Neural cell (in vitro differentiated cells): ENCODE measurements at regions not wholly inside any gene's neighbourhood (a gene's known extent, or its start where the extent isn't known, plus 50 kb on each side); places are given as distances from the start of the nearest gene placed in this dataset.

ENCODE experiments used
- H2AFZ ChIP-seq: fragments of 200-600, 300-800 bp; sonication (generic), shearing (Covaris generic); 2 replicates; pipeline ENCODE4 v1.6.0; 2014; ENCODE audit warnings: low read depth, mild to moderate bottlenecking, antibody characterized with exemption, low read length, moderate library complexity
- H3F3A ChIP-seq: fragments of 200-600 bp; shearing (Covaris generic); 2 replicates; pipeline ENCODE4 v1.6.1; 2016; ENCODE audit warnings: mild to moderate bottlenecking, moderate library complexity, mixed read lengths, antibody characterized with exemption, low read length; ENCODE audit not compliant: insufficient read depth, poor library complexity, severe bottlenecking
- H3K27ac ChIP-seq: fragments of 200-600, 300-800 bp; sonication (generic), shearing (Covaris generic); 2 replicates; pipeline ENCODE4 v1.5.1; 2014; ENCODE audit warnings: mild to moderate bottlenecking, low read length, moderate library complexity
- H3K27me3 ChIP-seq: fragments of 300-800, 200-600 bp; sonication (generic), shearing (Covaris generic); 2 replicates; pipeline ENCODE4 v1.6.0; 2014; ENCODE audit warnings: mild to moderate bottlenecking, low read depth, low read length, moderate library complexity; ENCODE audit not compliant: insufficient read depth
- H3K36me3 ChIP-seq: fragments of 300-800, 200-600 bp; sonication (generic), shearing (Covaris generic); 2 replicates; pipeline ENCODE4 v1.5.1; 2014; ENCODE audit warnings: mild to moderate bottlenecking, antibody characterized with exemption, low read length, moderate library complexity; ENCODE audit not compliant: insufficient read depth
- H3K4me2 ChIP-seq: fragments of 300-800, 200-600 bp; sonication (generic), shearing (Covaris generic); 2 replicates; pipeline ENCODE4 v1.6.0; 2014; ENCODE audit warnings: mild to moderate bottlenecking, low read length
- H3K4me3 ChIP-seq: fragments of 300-800, 200-600 bp; sonication (generic), shearing (Covaris generic); 2 replicates; pipeline ENCODE4 v1.5.1; 2014; ENCODE audit warnings: mild to moderate bottlenecking, low read length, moderate library complexity
- H3K79me2 ChIP-seq: fragments of 200-600 bp; shearing (Covaris generic); replicated peaks from 2 replicates; pipeline ENCODE4 v1.6.0; 2014; ENCODE audit warnings: mild to moderate bottlenecking, low read length, moderate library complexity; ENCODE audit not compliant: insufficient read depth
- H3K9ac ChIP-seq: fragments of 300-800, 200-600 bp; sonication (generic), shearing (Covaris generic); 2 replicates; pipeline ENCODE4 v1.6.1; 2016; ENCODE audit warnings: mild to moderate bottlenecking, low read length, mixed read lengths
- H3K9me2 ChIP-seq: fragments of 200-600 bp; shearing (Covaris generic); 2 replicates; pipeline ENCODE4 v1.6.1; 2016; ENCODE audit warnings: mild to moderate bottlenecking, low read length, mixed read lengths; ENCODE audit not compliant: insufficient read depth
- H3K9me3 ChIP-seq: fragments of 200-600, 300-800 bp; sonication (generic), shearing (Covaris generic); 2 replicates; pipeline ENCODE4 v1.6.1; 2016; ENCODE audit warnings: mild to moderate bottlenecking, mixed run types, low read length, moderate library complexity, mixed read lengths
- H4K20me1 ChIP-seq: fragments of 200-600 bp; shearing (Covaris generic); 2 replicates; pipeline ENCODE4 v1.6.1; 2016; ENCODE audit warnings: mild to moderate bottlenecking, mixed run types; ENCODE audit not compliant: insufficient read depth
- EP300 ChIP-seq: fragments of 450-650 bp; conservative IDR thresholded peaks from 2 replicates; pipeline ENCODE4 v1.6.1; 2014; ENCODE audit warnings: antibody characterized with exemption, mild to moderate bottlenecking, moderate library complexity; ENCODE audit not compliant: poor library complexity, severe bottlenecking
- EZH2 ChIP-seq: fragments of 200-600, 300-800 bp; shearing (Covaris generic), sonication (generic); IDR thresholded peaks from 2 replicates; pipeline ENCODE4 v1.6.1; 2014; ENCODE audit warnings: antibody characterized with exemption, low read length, borderline replicate concordance, mild to moderate bottlenecking; ENCODE audit not compliant: insufficient read depth, poor library complexity, severe bottlenecking
- MXI1 ChIP-seq: fragments of 450-650 bp; conservative IDR thresholded peaks from 2 replicates; pipeline ENCODE4 v1.6.1; 2014; ENCODE audit warnings: antibody characterized with exemption, mild to moderate bottlenecking; ENCODE audit not compliant: poor library complexity, severe bottlenecking
- POLR2AphosphoS5 ChIP-seq: IDR thresholded peaks from 2 replicates; pipeline ENCODE4 v1.6.1; 2012
- RAD21 ChIP-seq: fragments of 450-650 bp; conservative IDR thresholded peaks from 2 replicates; pipeline ENCODE4 v1.6.1; 2014; ENCODE audit warnings: antibody characterized with exemption, mild to moderate bottlenecking, moderate library complexity
- REST ChIP-seq: IDR thresholded peaks from 2 replicates; pipeline ENCODE4 v1.6.1; 2012; ENCODE audit warnings: borderline replicate concordance
- SMC3 ChIP-seq: fragments of 450-650 bp; conservative IDR thresholded peaks from 2 replicates; pipeline ENCODE4 v1.6.1; 2014; ENCODE audit warnings: antibody characterized with exemption, mild to moderate bottlenecking, moderate library complexity; ENCODE audit not compliant: poor library complexity
- TAF1 ChIP-seq: IDR thresholded peaks from 2 replicates; pipeline ENCODE4 v1.6.1; 2012; ENCODE audit warnings: low read depth
- TF ChIP-seq, protein P1 (sequence below): fragments of 450-650 bp; IDR thresholded peaks from 2 replicates; pipeline ENCODE4 v1.5.1; 2014; ENCODE audit warnings: antibody characterized with exemption, mild to moderate bottlenecking, moderate library complexity; ENCODE audit not compliant: poor library complexity, severe bottlenecking

DNA sequence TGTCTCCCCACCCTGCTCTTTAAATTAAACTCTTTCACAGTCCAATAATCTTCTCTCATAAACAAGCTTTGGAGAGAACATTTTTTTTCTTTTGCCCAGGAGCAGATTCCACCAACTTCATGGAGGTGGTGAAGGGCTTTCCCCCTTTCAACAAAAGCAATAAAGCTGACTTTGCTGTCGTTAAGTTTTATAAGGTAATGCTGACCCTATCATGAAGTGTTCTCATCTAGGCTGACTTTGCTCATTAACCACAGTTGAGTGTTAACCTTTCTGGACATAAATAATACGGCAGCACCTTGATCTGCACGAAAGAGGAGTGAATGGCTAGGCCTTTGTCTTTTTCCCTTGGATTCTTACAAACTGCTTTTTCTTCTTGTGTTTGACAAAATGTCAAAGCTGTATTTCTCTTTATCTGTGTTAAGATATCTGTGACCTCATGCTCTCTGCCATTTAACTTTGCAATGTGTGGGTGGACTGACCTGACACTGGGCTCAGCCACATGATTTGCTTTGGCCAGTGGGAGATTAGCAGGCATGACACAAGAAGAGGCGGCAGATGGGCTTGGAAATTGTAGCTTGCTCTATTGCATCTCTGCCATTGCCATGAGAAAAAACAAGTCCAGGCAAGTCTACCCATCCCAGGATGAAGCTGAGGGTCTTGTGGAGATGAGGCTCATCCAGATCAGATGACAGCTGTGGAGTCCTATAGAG is 470.9 kb upstream of the CCDC196 start:
- TF ChIP-seq EP300 (no peak), POLR2AphosphoS5 (no peak), MXI1 (no peak), RAD21 (no peak), SMC3 (no peak), EZH2 (no peak), REST (no peak), TAF1 (no peak)
- TF ChIP-seq, protein P1, sequence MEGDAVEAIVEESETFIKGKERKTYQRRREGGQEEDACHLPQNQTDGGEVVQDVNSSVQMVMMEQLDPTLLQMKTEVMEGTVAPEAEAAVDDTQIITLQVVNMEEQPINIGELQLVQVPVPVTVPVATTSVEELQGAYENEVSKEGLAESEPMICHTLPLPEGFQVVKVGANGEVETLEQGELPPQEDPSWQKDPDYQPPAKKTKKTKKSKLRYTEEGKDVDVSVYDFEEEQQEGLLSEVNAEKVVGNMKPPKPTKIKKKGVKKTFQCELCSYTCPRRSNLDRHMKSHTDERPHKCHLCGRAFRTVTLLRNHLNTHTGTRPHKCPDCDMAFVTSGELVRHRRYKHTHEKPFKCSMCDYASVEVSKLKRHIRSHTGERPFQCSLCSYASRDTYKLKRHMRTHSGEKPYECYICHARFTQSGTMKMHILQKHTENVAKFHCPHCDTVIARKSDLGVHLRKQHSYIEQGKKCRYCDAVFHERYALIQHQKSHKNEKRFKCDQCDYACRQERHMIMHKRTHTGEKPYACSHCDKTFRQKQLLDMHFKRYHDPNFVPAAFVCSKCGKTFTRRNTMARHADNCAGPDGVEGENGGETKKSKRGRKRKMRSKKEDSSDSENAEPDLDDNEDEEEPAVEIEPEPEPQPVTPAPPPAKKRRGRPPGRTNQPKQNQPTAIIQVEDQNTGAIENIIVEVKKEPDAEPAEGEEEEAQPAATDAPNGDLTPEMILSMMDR: no peak
- no peak overlapping the region for H2AFZ ChIP-seq
- H3K9ac ChIP-seq: no peak overlapping the region
- no peak overlapping the region for H3K4me2 ChIP-seq
- H3K27me3 ChIP-seq: no peaks in the 10 kb centered on the region
- no peaks in the 10 kb centered on the region for H3F3A ChIP-seq
- H3K79me2 ChIP-seq: no peaks in the 10 kb centered on the region
- H3K9me3 ChIP-seq: no peaks in the 10 kb centered on the region
- no peak overlapping the region for H3K4me3 ChIP-seq
- no peaks in the 10 kb centered on the region for H3K9me2 ChIP-seq
- H4K20me1 ChIP-seq: no peaks in the 10 kb centered on the region
- no peak overlapping the region for H3K27ac ChIP-seq
- H3K36me3 ChIP-seq: no peaks in the 10 kb centered on the region

- no peaks in the 10 kb centered on the region for H3F3A ChIP-seq
- H3K9me2 ChIP-seq: no peaks in the 10 kb centered on the region
- H3K4me2 ChIP-seq: no peak overlapping the region
- H3K36me3 ChIP-seq: no peaks in the 10 kb centered on the region
- no peaks in the 10 kb centered on the region for H3K27me3 ChIP-seq
- H3K79me2 ChIP-seq: no peaks in the 10 kb centered on the region
- no peak overlapping the region for H3K9ac ChIP-seq
- no peak overlapping the region for H3K4me3 ChIP-seq
- no peak overlapping the region for H3K27ac ChIP-seq
- TF ChIP-seq RAD21: no peak
- no peak for TF ChIP-seq SMC3
- TF ChIP-seq POLR2AphosphoS5: no peak
- no peak for TF ChIP-seq TAF1
- no peak for TF ChIP-seq MXI1
- no peak for TF ChIP-seq REST
- TF ChIP-seq, protein P1: no peak
- TF ChIP-seq EZH2: no peak
- TF ChIP-seq EP300: no peak
- no peak overlapping the region for H2AFZ ChIP-seq
- H3K9me3 ChIP-seq: no peaks in the 10 kb centered on the region
- H4K20me1 ChIP-seq: no peaks in the 10 kb centered on the region
These were observed 468.2 kb upstream of the CCDC196 start for GRCh38 chr14:66017927-66018326.
